ENCODE measurements at regions not wholly inside any gene's neighbourhood (a gene's known extent, or its start where the extent isn't known, plus 50 kb on each side); places are given as distances from the start of the nearest gene placed in this dataset.
"Not testable (repeated sequence)": the region's sequence is repeated elsewhere in the genome, so short reads cannot be mapped to it uniquely, and the experiment has no call there.

DNA sequence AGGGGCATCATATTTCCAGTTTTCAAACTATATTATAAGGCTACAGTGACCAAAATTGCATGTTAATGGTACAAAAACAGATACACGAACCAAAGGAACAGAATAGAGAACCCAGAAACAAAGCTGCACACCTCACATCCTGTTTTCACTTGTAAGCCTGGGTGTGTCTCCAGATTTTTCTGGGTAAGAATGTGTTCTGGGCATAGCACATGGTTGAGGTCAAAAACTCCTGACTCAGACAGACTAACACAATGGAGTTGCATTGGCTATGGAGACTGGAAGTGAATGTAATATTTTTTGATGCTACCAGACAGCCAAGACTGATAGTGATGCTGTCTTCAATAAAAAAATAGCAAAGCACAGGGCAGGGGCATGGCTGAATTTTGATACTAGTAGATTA lies 1175.2 kb downstream of the NXPH1 start:
- no peak for DNase-seq (ENCODE audit: low read depth)
- TF ChIP-seq, protein P1, sequence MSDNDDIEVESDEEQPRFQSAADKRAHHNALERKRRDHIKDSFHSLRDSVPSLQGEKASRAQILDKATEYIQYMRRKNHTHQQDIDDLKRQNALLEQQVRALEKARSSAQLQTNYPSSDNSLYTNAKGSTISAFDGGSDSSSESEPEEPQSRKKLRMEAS (IDR thresholded peaks at IDR 0.05; ENCODE audit: low read depth, low read length): no peak
- TF ChIP-seq MYC (IDR thresholded peaks at IDR 0.05; ENCODE audit: low read depth, low read length) (no peak), CTCF (IDR thresholded peaks at IDR 0.05; ENCODE audit: low read depth, low read length) (no peak), POLR2A (IDR thresholded peaks at IDR 0.05; ENCODE audit: extremely low read depth, insufficient read length) (no peak)
- H3K4me3 ChIP-seq (ENCODE audit: low read depth, low read length): no peak overlapping the region

GRCh38 chr7:9620899-9621298 lies 1187.5 kb downstream of the NXPH1 start:
- H3K4me3 ChIP-seq (ENCODE audit: low read depth, low read length); DNase-seq (ENCODE audit: low read depth): not testable (repeated sequence)

DNA sequence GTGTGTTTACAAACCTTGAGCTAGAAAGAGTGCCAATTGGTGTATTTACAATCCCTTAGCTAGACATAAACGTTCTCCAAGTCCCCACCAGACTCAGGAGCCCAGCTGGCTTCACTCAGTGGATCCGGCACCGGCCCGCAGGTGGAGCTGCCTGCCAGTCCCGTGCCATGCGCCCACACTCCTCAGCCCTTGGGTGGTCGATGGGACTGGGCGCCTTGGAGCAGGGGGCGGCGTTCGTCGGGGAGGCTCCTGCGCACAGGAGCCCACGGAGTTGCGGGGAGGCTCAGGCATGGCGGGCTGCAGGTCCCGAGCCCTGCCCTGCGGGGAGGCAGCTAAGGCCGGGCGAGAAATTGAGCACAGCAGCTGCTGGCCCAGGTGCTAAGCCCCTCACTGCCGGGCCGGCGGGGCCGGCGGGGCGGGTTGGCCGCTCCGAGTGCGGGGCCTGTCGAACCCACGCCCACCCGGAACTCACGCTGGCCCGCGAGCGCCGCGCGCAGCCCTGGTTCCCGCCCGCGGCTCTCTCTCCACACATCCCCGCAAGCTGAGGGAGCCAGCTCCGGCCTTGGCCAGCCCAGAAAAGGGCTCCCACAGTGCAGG lies 1188.0 kb downstream of the NXPH1 start:
- H3K4me3 ChIP-seq (ENCODE audit: low read depth, low read length); DNase-seq (ENCODE audit: low read depth): not testable (repeated sequence)

GRCh38 chr7:9621927-9622326 lies 1188.5 kb downstream of the NXPH1 start:
- no peak for TF ChIP-seq MYC (IDR thresholded peaks at IDR 0.05; ENCODE audit: low read depth, low read length)
- no peak for DNase-seq (ENCODE audit: low read depth)
- no peak overlapping the region for H3K4me3 ChIP-seq (ENCODE audit: low read depth, low read length)

DNA sequence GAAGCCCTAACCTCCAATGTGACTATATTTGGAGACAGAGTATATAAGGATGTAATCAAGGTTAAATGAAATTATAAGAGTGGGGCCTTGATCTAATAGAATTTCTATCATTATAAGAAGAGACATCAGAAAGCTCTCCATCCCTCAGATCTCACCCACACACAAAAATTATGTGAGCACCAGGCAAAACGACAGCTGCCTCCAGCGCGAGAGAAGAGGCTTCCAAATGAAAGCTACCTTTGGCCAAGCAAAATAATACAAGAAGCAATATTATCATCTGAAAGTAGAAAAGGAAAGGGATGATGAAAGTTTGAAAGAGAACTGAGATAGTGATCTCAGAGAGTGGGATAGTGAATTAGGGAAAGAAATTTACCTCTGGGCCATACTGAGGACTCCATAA lies 1192.5 kb downstream of the NXPH1 start:
- no peak for TF ChIP-seq CTCF (IDR thresholded peaks at IDR 0.05; ENCODE audit: low read depth, low read length)
- no peak for TF ChIP-seq POLR2A (IDR thresholded peaks at IDR 0.05; ENCODE audit: extremely low read depth, insufficient read length)
- no peak for TF ChIP-seq MYC (IDR thresholded peaks at IDR 0.05; ENCODE audit: low read depth, low read length)
- TF ChIP-seq, protein P1 (IDR thresholded peaks at IDR 0.05; ENCODE audit: low read depth, low read length): no peak
- DNase-seq (ENCODE audit: low read depth): no peak
- no peak overlapping the region for H3K4me3 ChIP-seq (ENCODE audit: low read depth, low read length)

DNA sequence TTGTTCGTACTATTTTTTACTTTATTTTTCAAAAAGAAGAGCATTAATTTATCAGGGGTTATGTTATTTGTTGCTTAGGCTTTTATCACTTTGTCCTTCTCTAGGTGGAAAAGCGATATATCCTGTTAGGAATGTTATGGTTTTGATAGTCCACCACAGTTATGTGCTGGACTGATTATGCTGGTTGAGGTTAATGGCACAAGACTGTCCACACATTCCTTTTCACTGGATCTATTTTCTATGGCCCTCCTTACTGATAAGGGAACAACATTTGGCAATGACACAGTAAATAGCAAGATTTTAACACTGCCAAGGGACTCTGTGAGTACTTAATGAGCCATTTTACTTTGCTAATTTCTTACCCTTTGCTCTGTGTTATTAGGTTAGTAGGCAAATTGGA lies 1212.3 kb downstream of the NXPH1 start:
- TF ChIP-seq, protein P1 (IDR thresholded peaks at IDR 0.05; ENCODE audit: low read depth, low read length): no peak
- no peak for TF ChIP-seq POLR2A (IDR thresholded peaks at IDR 0.05; ENCODE audit: extremely low read depth, insufficient read length)
- no peak for TF ChIP-seq MYC (IDR thresholded peaks at IDR 0.05; ENCODE audit: low read depth, low read length)
- no peak for TF ChIP-seq CTCF (IDR thresholded peaks at IDR 0.05; ENCODE audit: low read depth, low read length)
- no peak overlapping the region for H3K4me3 ChIP-seq (ENCODE audit: low read depth, low read length)
- DNase-seq (ENCODE audit: low read depth): no peak

DNA sequence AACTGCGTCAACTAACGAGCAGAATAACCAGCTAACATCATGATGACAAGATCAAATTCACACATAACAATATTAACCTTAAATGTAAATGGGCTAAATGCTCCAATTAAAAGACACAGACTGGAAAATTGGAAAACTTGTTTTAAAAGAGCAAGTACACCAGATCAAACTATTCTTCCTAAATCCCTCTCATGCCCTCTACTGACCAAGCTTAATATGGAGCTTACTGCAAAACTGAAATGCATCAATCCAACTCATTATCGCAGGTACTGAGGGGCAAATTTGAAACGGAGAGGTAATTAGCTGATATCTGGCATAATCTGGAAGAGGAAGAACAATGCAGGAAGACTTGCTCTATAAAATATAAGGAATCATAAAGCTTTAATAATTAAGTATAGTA lies 1223.8 kb downstream of the NXPH1 start:
- no peak overlapping the region for H3K4me3 ChIP-seq (ENCODE audit: low read depth, low read length)
- peak; percentile 1 for TF ChIP-seq CTCF (IDR thresholded peaks at IDR 0.05; ENCODE audit: low read depth, low read length)
- TF ChIP-seq, protein P1 (IDR thresholded peaks at IDR 0.05; ENCODE audit: low read depth, low read length): no peak
- peak; percentile 11 for DNase-seq (ENCODE audit: low read depth)

Measured in NB4 (cell line).